ENCODE measurements at regions not wholly inside any gene's neighbourhood (a gene's known extent, or its start where the extent isn't known, plus 50 kb on each side); places are given as distances from the start of the nearest gene placed in this dataset.
A peak's percentile ranks its signal among the peaks of the same experiment; 100 is the strongest.

- Histone ChIP-seq H3K4me3 (no peak overlapping the region), H3K9ac (no peak overlapping the region), H3K4me2 (no peak overlapping the region), H3K4me1 (peaks cover 6% of the 10 kb centered on the region), H3K27ac (no peak overlapping the region), H2AFZ (replicated peaks) (no peak overlapping the region), H3K9me3 (ENCODE audit: low read depth) (no peaks in the 10 kb centered on the region), H3K36me3 (no peaks in the 10 kb centered on the region), H4K20me1 (ENCODE audit: low read depth) (no peaks in the 10 kb centered on the region), H3F3A (ENCODE audit: low read depth) (no peaks in the 10 kb centered on the region), H3K27me3 (no peaks in the 10 kb centered on the region), H3K79me2 (ENCODE audit: low read depth) (no peaks in the 10 kb centered on the region)
- H3K27me3 Mint-ChIP-seq (ENCODE audit: insufficient read depth, low read depth): peaks cover 2% of the 10 kb centered on the region
- no peak for DNase-seq (ENCODE audit: low spot score)
- no peaks in the 10 kb centered on the region for H3K36me3 Mint-ChIP-seq
- H3K9me3 Mint-ChIP-seq: no peaks in the 10 kb centered on the region
- peaks cover 4% of the 10 kb centered on the region for H3K4me1 Mint-ChIP-seq
- no peak for TF ChIP-seq EZH2 (IDR thresholded peaks at IDR 0.05)
- TF ChIP-seq CTCF (IDR thresholded peaks at IDR 0.05): no peak
- TF ChIP-seq EZH2phosphoT487 (IDR thresholded peaks at IDR 0.05): no peak
- H3K27ac Mint-ChIP-seq: no peak overlapping the region
- H3K4me3 Mint-ChIP-seq: no peak overlapping the region
Measured at GRCh38 chr3:74036102-74036501, 411.4 kb upstream of the PDZRN3 start.

GRCh38 chr3:74033806-74034205 is 409.1 kb upstream of the PDZRN3 start:
- Histone ChIP-seq H3K9me3 (ENCODE audit: low read depth) (no peaks in the 10 kb centered on the region), H4K20me1 (ENCODE audit: low read depth) (no peaks in the 10 kb centered on the region), H3K36me3 (no peaks in the 10 kb centered on the region), H3K27ac (no peak overlapping the region), H2AFZ (replicated peaks) (no peak overlapping the region), H3K4me2 (no peak overlapping the region), H3K9ac (no peak overlapping the region), H3F3A (ENCODE audit: low read depth) (no peaks in the 10 kb centered on the region), H3K27me3 (no peaks in the 10 kb centered on the region), H3K4me3 (no peak overlapping the region), H3K4me1 (peaks cover under 1% of the 10 kb centered on the region), H3K79me2 (ENCODE audit: low read depth) (no peaks in the 10 kb centered on the region)
- Mint-ChIP-seq H3K27ac (no peak overlapping the region), H3K4me1 (no peaks in the 10 kb centered on the region), H3K27me3 (ENCODE audit: insufficient read depth, low read depth) (no peaks in the 10 kb centered on the region), H3K4me3 (no peak overlapping the region), H3K36me3 (no peaks in the 10 kb centered on the region), H3K9me3 (no peaks in the 10 kb centered on the region)
- TF ChIP-seq EZH2phosphoT487 (IDR thresholded peaks at IDR 0.05): no peak
- TF ChIP-seq CTCF (IDR thresholded peaks at IDR 0.05): no peak
- no peak for TF ChIP-seq EZH2 (IDR thresholded peaks at IDR 0.05)
- DNase-seq (ENCODE audit: low spot score): no peak

GRCh38 chr3:74033381-74033780 is 408.6 kb upstream of the PDZRN3 start:
- Histone ChIP-seq H2AFZ (replicated peaks) (peak overlapping the region; percentile 57), H3K27me3 (no peaks in the 10 kb centered on the region), H3K9ac (no peak overlapping the region), H3K9me3 (ENCODE audit: low read depth) (no peaks in the 10 kb centered on the region), H3K4me1 (no peaks in the 10 kb centered on the region), H3K4me3 (no peak overlapping the region), H3K27ac (no peak overlapping the region), H4K20me1 (ENCODE audit: low read depth) (no peaks in the 10 kb centered on the region), H3K79me2 (ENCODE audit: low read depth) (no peaks in the 10 kb centered on the region), H3K4me2 (no peak overlapping the region), H3F3A (ENCODE audit: low read depth) (no peaks in the 10 kb centered on the region), H3K36me3 (no peaks in the 10 kb centered on the region)
- Mint-ChIP-seq H3K36me3 (no peaks in the 10 kb centered on the region), H3K9me3 (no peaks in the 10 kb centered on the region), H3K4me3 (no peak overlapping the region), H3K27me3 (ENCODE audit: insufficient read depth, low read depth) (peaks cover 2% of the 10 kb centered on the region), H3K4me1 (no peaks in the 10 kb centered on the region), H3K27ac (no peak overlapping the region)
- TF ChIP-seq CTCF (IDR thresholded peaks at IDR 0.05): no peak
- no peak for TF ChIP-seq EZH2phosphoT487 (IDR thresholded peaks at IDR 0.05)
- TF ChIP-seq EZH2 (IDR thresholded peaks at IDR 0.05): no peak
- DNase-seq (ENCODE audit: low spot score): no peak

Measured in neural progenitor cell (in vitro differentiated cells).